DND-41 (cell line): ENCODE measurements at regions not wholly inside any gene's neighbourhood (a gene's known extent, or its start where the extent isn't known, plus 50 kb on each side); places are given as distances from the start of the nearest gene placed in this dataset.

ENCODE experiments used
- ATAC-seq: fragments of 200-7000 bp; cut with Tn5 transposase; 3 replicates; pipeline ENCODE4 v1.9.1; 2021; ENCODE audit warnings: low read depth; ENCODE audit not compliant: insufficient read depth
- DNase-seq: peaks from one replicate; pipeline ENCODE4 v3.0.0-alpha.2; 2020
- H2AFZ ChIP-seq: 2 replicates; pipeline ENCODE4 v1.6.0; 2012; ENCODE audit warnings: low read depth, low read length
- H3K27ac ChIP-seq: 2 replicates; pipeline ENCODE4 v1.5.1; 2012; ENCODE audit warnings: low read length, inconsistent platforms
- H3K27me3 ChIP-seq: fragments of 200-600 bp; sonication (generic); 2 replicates; pipeline ENCODE4 v1.6.0; 2012; ENCODE audit warnings: low read length, mild to moderate bottlenecking, inconsistent platforms; ENCODE audit not compliant: insufficient read depth, poor library complexity
- H3K36me3 ChIP-seq: 2 replicates; pipeline ENCODE4 v1.5.1; 2012; ENCODE audit warnings: low read length, inconsistent platforms; ENCODE audit not compliant: insufficient read depth
- H3K4me1 ChIP-seq: 2 replicates; pipeline ENCODE4 v1.5.1; 2012; ENCODE audit warnings: mild to moderate bottlenecking, low read length; ENCODE audit not compliant: insufficient read depth
- H3K4me2 ChIP-seq: 2 replicates; pipeline ENCODE4 v1.6.0; 2012; ENCODE audit warnings: mild to moderate bottlenecking, moderate library complexity, low read length, inconsistent platforms; ENCODE audit not compliant: insufficient read depth
- H3K4me3 ChIP-seq, 2 experiments: fragments of 200-600 bp in 1 of 2; shearing (Covaris generic) in 1 of 2; 2 replicates each; pipeline ENCODE4 v1.5.1; 2012 to 2016; ENCODE audit warnings: inconsistent platforms in 2 of 2, low read length in 2 of 2, mild to moderate bottlenecking in 2 of 2, low read depth in 1 of 2, moderate library complexity in 1 of 2
- H3K79me2 ChIP-seq: 2 replicates; pipeline ENCODE4 v1.6.0; 2012; ENCODE audit warnings: low read length, inconsistent platforms; ENCODE audit not compliant: insufficient read depth
- H3K9ac ChIP-seq: 2 replicates; pipeline ENCODE4 v1.6.0; 2012; ENCODE audit warnings: low read depth, mild to moderate bottlenecking, inconsistent platforms, low read length, moderate library complexity
- H3K9me3 ChIP-seq: 2 replicates; pipeline ENCODE4 v1.5.1; 2012; ENCODE audit warnings: low read length, moderate library complexity, mild to moderate bottlenecking, inconsistent platforms; ENCODE audit not compliant: insufficient read depth, severe bottlenecking
- H4K20me1 ChIP-seq: 2 replicates; pipeline ENCODE4 v1.6.0; 2012; ENCODE audit warnings: low read length; ENCODE audit not compliant: insufficient read depth
- CTCF ChIP-seq: IDR thresholded peaks from 2 replicates; pipeline ENCODE4 v1.5.1; 2012; ENCODE audit warnings: borderline replicate concordance, low read length, moderate library complexity, mild to moderate bottlenecking; ENCODE audit not compliant: poor library complexity, severe bottlenecking; ENCODE audit errors: extremely low read depth
- EZH2 ChIP-seq: IDR thresholded peaks from 3 replicates; pipeline ENCODE4 v1.6.1; 2012; ENCODE audit warnings: borderline replicate concordance, low read depth, mild to moderate bottlenecking, moderate library complexity, low read length, inconsistent platforms; ENCODE audit not compliant: severe bottlenecking

DNA sequence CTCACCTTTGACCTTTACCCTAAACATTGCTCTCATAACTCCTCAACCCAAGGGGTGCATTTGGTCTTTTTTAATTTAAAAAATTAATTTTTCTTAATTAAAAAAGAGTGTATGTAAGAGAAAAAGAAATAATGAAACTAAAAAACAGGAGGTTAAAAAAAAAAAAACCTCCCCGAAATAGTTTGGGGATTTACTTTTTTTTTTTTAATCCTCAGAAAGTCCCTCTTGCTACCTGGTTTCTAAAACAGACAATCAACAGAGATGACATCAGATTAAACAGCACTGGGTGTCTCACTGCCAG lies 301.3 kb downstream of the SOX9 start:
- Histone ChIP-seq H3K4me1 (peaks cover 3% of the 10 kb centered on the region; the same call in 1 of the 2 replicates), H3K9ac (no peak overlapping the region), H3K36me3 (no peaks in the 10 kb centered on the region), H4K20me1 (no peaks in the 10 kb centered on the region), H3K79me2 (no peaks in the 10 kb centered on the region), H3K27me3 (no peaks in the 10 kb centered on the region), H3K4me3 (no peak overlapping the region), H3K4me2 (no peak overlapping the region), H2AFZ (no peak overlapping the region), H3K9me3 (peaks cover 8% of the 10 kb centered on the region), H3K27ac (no peak overlapping the region)
- no peak for DNase-seq
- no peak for ATAC-seq
- TF ChIP-seq EZH2 (no peak), CTCF (no peak)

DNA sequence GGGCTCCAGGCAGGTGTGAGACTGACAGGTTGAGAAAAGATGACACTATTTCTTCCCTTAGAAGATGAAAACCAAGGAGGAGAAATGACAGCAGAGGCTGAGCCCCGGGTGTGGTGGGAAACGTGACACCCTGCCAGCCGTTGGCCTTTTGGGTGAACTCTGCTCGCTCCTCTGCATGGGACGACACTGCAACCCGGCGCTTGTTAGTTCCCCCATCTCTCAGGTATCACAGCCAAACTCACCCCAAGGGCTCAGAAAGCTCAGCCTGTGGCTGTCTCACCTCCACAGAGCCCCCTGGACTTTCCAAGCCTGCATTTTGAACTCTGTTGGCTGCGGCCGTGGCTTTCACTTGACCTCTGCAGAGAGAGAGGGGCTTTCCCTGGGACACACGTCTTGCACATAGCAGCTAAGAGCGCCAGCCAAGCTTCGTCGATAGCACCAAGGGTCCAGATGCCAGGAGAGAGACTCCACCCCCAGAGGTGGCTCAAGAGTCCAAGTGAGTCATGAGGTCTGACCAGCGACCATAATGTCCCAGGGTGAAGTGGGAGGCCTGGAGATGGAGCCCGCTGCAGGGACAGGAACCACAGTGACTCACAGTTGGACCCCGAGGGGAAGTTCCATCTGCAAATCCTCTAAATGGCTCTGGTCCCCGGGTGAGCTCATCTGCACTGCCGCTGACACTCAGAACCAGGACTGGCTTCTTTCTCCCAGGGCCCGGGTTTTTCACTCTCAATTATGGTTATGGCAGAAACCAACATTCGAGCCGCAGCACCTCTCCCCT lies 301.9 kb downstream of the SOX9 start:
- ATAC-seq, result no peak

DNA sequence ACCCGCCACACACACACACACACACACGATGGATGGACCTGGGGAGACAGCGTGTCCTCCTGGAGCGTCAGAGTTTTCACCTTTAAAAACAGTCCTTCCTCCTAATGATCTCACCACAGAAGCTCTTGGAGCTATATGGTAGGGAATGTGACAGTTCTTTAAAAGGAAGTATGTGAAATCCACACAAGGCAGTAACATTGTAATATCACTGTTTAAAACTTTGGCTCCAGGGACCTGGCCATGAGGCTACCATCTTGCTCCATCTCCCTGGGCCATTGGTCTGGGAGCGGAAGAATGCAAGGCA lies 302.4 kb downstream of the SOX9 start:
- Histone ChIP-seq H3K27ac (no peak overlapping the region), H2AFZ (no peak overlapping the region), H3K4me2 (no peak overlapping the region), H3K9me3 (no peaks in the 10 kb centered on the region), H3K27me3 (peaks cover 3% of the 10 kb centered on the region), H3K79me2 (no peaks in the 10 kb centered on the region), H4K20me1 (no peaks in the 10 kb centered on the region), H3K4me3 (no peak overlapping the region), H3K4me1 (peaks cover 3% of the 10 kb centered on the region; the same call in 1 of the 2 replicates), H3K9ac (no peak overlapping the region), H3K36me3 (no peaks in the 10 kb centered on the region)
- TF ChIP-seq CTCF (no peak), EZH2 (no peak)
- no peak for DNase-seq
- ATAC-seq, result no peak

More for the DNA sequence above, 301.9 kb downstream of the SOX9 start:
- Histone ChIP-seq H3K9ac (no peak overlapping the region), H3K27ac (no peak overlapping the region), H3K9me3 (peaks cover 4% of the 10 kb centered on the region), H4K20me1 (no peaks in the 10 kb centered on the region), H3K4me2 (no peak overlapping the region), H3K4me1 (peaks cover 3% of the 10 kb centered on the region; the same call in 1 of the 2 replicates), H3K36me3 (no peaks in the 10 kb centered on the region), H3K4me3 (no peak overlapping the region), H3K79me2 (no peaks in the 10 kb centered on the region), H2AFZ (no peak overlapping the region), H3K27me3 (peaks cover 3% of the 10 kb centered on the region)
- TF ChIP-seq CTCF (no peak), EZH2 (no peak)
- no peak for DNase-seq

DNA sequence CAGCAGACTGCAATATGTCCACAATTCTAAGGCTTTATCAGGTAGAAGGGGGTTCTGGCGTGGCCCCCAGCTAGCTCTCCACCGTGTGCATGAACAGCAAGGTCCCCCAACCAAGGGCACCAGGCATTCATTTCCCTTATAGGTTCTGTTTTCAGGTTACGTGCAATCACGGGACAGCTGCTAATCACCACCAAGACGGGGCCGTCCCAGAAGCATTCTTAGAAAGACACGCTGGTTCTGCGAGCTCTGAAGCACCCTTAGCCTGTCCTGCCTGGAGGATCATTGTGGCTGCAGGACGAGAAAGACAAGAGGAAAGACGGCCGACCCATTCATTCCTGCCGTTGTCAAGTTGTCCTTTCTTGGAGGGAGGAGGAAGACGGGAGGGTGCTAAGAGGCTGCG lies 302.9 kb downstream of the SOX9 start:
- no peak overlapping the region for H3K27ac ChIP-seq
- peaks cover 3% of the 10 kb centered on the region; the same call in 1 of the 2 replicates for H3K4me1 ChIP-seq
- H3K36me3 ChIP-seq, result no peaks in the 10 kb centered on the region
- no peaks in the 10 kb centered on the region for H4K20me1 ChIP-seq
- no peak for TF ChIP-seq EZH2
- TF ChIP-seq CTCF, result no peak
- no peaks in the 10 kb centered on the region for H3K79me2 ChIP-seq
- peaks cover 3% of the 10 kb centered on the region for H3K27me3 ChIP-seq
- no peak overlapping the region for H3K9ac ChIP-seq
- no peak for ATAC-seq
- H3K4me2 ChIP-seq, result no peak overlapping the region
- no peak overlapping the region for H3K4me3 ChIP-seq
- H2AFZ ChIP-seq, result no peak overlapping the region
- H3K9me3 ChIP-seq, result no peaks in the 10 kb centered on the region
- no peak for DNase-seq
